HG03521 (cell line): ENCODE measurements at regions not wholly inside any gene's neighbourhood (a gene's known extent, or its start where the extent isn't known, plus 50 kb on each side); places are given as distances from the start of the nearest gene placed in this dataset.
"Not testable (repeated sequence)": the region's sequence is repeated elsewhere in the genome, so short reads cannot be mapped to it uniquely, and the experiment has no call there.

Source experiments
- ATAC-seq: cut with Tn5 transposase; IDR thresholded peaks from one replicate; pipeline ENCODE4 v1.9.1; 2021; ENCODE audit warnings: mild to moderate bottlenecking, moderate library complexity; ENCODE audit not compliant: unreplicated experiment

GRCh38 chr15:26261966-26262365 is 398.8 kb upstream of the ATP10A start:
- ATAC-seq = no peak

GRCh38 chr15:26261413-26261812 is 398.3 kb upstream of the ATP10A start:
- no peak for ATAC-seq

- no peak for ATAC-seq
Observed at GRCh38 chr15:26260517-26261133, 397.5 kb upstream of the ATP10A start.

- no peak for ATAC-seq
Observed at GRCh38 chr15:26259581-26259980, 396.5 kb upstream of the ATP10A start.

GRCh38 chr15:26244782-26245181 is 381.7 kb upstream of the ATP10A start:
- ATAC-seq = not testable (repeated sequence)

- ATAC-seq = no peak
Observed at GRCh38 chr15:26243382-26243781, 380.3 kb upstream of the ATP10A start.

GRCh38 chr15:26242565-26243071 is 379.5 kb upstream of the ATP10A start:
- no peak for ATAC-seq

- ATAC-seq = no peak
Observed at GRCh38 chr15:26235864-26236263, 372.7 kb upstream of the ATP10A start.

GRCh38 chr15:26234976-26235767 is 372.0 kb upstream of the ATP10A start:
- no peak for ATAC-seq

GRCh38 chr15:26232691-26233090 is 369.6 kb upstream of the ATP10A start:
- ATAC-seq = no peak

- no peak for ATAC-seq
Observed at GRCh38 chr15:26231096-26231495, 368.0 kb upstream of the ATP10A start.

- no peak for ATAC-seq
Observed at GRCh38 chr15:26224266-26224665, 361.1 kb upstream of the ATP10A start.

- ATAC-seq = no peak
Observed at GRCh38 chr15:26223720-26224119, 360.6 kb upstream of the ATP10A start.

GRCh38 chr15:26222781-26223180 is 359.7 kb upstream of the ATP10A start:
- ATAC-seq = no peak

- not testable (repeated sequence) for ATAC-seq
Observed at GRCh38 chr15:26217043-26217442, 353.9 kb upstream of the ATP10A start.

GRCh38 chr15:26214290-26214689 is 351.2 kb upstream of the ATP10A start:
- no peak for ATAC-seq

- no peak for ATAC-seq
Observed at GRCh38 chr15:26213427-26213826, 350.3 kb upstream of the ATP10A start.

GRCh38 chr15:26212109-26212508 is 349.0 kb upstream of the ATP10A start:
- no peak for ATAC-seq

GRCh38 chr15:26210980-26211379 is 347.9 kb upstream of the ATP10A start:
- ATAC-seq = no peak

- no peak for ATAC-seq
Observed at GRCh38 chr15:26201177-26201858, 338.2 kb upstream of the ATP10A start.

- no peak for ATAC-seq
Observed at GRCh38 chr15:26200427-26200826, 337.3 kb upstream of the ATP10A start.

- no peak for ATAC-seq
Observed at GRCh38 chr15:26197719-26198118, 334.6 kb upstream of the ATP10A start.
